ENCODE measurements at regions not wholly inside any gene's neighbourhood (a gene's known extent, or its start where the extent isn't known, plus 50 kb on each side); places are given as distances from the start of the nearest gene placed in this dataset.

- no peaks in the 10 kb centered on the region for H3K36me3 Mint-ChIP-seq
- no peaks in the 10 kb centered on the region for H3K4me1 Mint-ChIP-seq
- peaks cover 15% of the 10 kb centered on the region for H3K27me3 Mint-ChIP-seq
- H3K9me3 Mint-ChIP-seq = no peaks in the 10 kb centered on the region
- H3K27ac Mint-ChIP-seq = no peak overlapping the region
- no peak overlapping the region for H3K4me3 Mint-ChIP-seq
These were observed 92.1 kb downstream of the SLC4A3 start for GRCh38 chr2:219719521-219719920.

DNA sequence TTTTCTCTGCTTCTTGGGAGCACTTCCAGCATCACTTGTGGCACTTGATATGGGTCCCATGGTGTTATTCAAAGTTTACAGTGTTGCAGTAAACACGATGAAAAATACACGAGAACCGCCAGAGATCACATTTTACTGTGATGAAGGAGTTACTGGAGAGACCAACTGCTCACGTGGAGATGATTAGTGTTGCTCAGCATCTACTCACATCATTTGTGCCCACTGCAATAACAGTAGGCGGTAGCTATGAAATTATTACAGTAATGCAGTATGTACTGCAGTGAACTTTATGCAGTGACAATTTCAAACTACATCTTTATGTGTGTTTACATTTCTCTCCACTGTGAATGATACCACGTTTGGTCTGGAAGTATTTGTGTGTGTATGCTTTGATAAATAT is 93.5 kb downstream of the SLC4A3 start:
- Mint-ChIP-seq H3K4me1 (no peaks in the 10 kb centered on the region), H3K27me3 (peaks cover 15% of the 10 kb centered on the region)

DNA sequence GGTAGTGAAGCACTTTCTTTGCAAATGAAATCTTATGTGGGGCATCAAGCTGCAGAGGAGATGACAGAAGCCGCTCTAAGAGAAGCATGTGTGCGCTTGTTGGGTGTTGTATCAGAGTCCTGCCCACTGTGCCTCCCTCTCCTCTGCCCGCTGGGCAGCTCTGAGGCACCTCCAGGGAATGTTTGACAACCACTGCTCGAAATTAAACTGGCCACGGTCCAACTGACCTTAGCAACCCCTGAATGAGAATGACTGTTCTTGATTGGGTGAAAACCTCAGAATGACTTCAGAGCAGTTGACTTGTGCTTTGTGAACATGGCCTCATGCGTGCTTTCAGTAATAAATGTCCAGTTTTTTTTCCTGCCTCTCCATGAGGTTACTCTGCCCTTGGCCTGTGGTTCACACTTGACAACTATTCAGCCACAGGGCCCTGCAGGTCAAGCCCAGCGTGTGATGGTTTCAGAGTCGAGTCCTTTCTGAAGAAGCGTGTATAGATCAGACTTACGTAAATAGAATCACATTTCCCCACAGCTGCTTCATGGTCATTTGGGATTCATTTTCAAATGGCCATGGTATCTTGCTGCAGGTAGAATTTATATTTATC is 94.9 kb downstream of the SLC4A3 start:
- Mint-ChIP-seq H3K27ac (no peak overlapping the region), H3K4me3 (no peak overlapping the region), H3K36me3 (no peaks in the 10 kb centered on the region), H3K4me1 (no peaks in the 10 kb centered on the region), H3K9me3 (no peaks in the 10 kb centered on the region), H3K27me3 (peaks cover 20% of the 10 kb centered on the region)

More for the DNA sequence above, 93.5 kb downstream of the SLC4A3 start:
- Mint-ChIP-seq H3K9me3 (no peaks in the 10 kb centered on the region), H3K4me3 (no peak overlapping the region), H3K27ac (no peak overlapping the region), H3K36me3 (no peaks in the 10 kb centered on the region)

DNA sequence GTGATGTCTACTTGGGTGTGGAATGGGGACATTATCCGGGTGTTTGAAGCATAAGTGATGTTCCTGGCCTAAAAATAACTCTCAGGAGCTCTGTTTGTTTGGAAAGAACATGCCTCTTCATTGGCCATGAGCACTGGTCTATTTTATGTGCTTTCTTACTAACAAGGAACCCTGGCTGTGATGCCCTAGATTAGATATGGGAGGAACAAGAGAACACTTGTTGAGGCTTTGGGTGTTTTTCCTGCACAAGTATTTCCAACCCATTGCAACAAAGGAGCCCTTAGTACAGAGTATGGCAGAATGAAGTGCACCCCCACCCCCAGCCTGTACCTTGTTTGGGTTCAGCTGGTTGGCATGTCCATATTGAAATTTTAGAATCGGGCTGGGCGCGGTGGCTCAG is 95.9 kb downstream of the SLC4A3 start:
- Mint-ChIP-seq H3K27ac (no peak overlapping the region), H3K4me3 (no peak overlapping the region), H3K36me3 (no peaks in the 10 kb centered on the region), H3K27me3 (peaks cover 18% of the 10 kb centered on the region), H3K9me3 (no peaks in the 10 kb centered on the region), H3K4me1 (no peaks in the 10 kb centered on the region)

DNA sequence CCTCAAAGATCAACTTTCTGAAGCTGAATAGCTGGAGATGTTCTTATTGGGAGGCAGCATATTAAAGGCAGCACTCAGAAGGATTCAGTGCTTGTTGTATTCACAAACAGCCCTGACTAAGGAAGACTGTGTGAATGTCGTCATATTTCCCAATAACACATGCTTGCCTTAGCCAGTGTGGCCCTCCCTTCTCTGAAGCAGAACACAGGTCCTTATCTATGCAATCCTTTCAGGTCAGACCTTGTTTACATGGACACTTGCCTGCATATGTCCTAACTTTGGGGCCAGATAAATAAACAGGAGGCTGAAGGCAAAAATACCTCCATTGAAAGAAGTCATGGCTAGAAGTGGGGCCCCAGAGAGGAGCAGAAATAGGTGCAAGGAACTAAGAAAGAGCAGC is 97.2 kb downstream of the SLC4A3 start:
- Mint-ChIP-seq H3K36me3 (no peaks in the 10 kb centered on the region), H3K9me3 (no peaks in the 10 kb centered on the region), H3K4me1 (no peaks in the 10 kb centered on the region), H3K27me3 (peaks cover 14% of the 10 kb centered on the region), H3K4me3 (no peak overlapping the region), H3K27ac (no peak overlapping the region)

- Mint-ChIP-seq H3K27me3 (peaks cover 7% of the 10 kb centered on the region), H3K4me1 (no peaks in the 10 kb centered on the region), H3K9me3 (no peaks in the 10 kb centered on the region), H3K27ac (no peak overlapping the region), H3K36me3 (no peaks in the 10 kb centered on the region), H3K4me3 (no peak overlapping the region)
These were observed 99.5 kb downstream of the SLC4A3 start for GRCh38 chr2:219726916-219727315.

DNA sequence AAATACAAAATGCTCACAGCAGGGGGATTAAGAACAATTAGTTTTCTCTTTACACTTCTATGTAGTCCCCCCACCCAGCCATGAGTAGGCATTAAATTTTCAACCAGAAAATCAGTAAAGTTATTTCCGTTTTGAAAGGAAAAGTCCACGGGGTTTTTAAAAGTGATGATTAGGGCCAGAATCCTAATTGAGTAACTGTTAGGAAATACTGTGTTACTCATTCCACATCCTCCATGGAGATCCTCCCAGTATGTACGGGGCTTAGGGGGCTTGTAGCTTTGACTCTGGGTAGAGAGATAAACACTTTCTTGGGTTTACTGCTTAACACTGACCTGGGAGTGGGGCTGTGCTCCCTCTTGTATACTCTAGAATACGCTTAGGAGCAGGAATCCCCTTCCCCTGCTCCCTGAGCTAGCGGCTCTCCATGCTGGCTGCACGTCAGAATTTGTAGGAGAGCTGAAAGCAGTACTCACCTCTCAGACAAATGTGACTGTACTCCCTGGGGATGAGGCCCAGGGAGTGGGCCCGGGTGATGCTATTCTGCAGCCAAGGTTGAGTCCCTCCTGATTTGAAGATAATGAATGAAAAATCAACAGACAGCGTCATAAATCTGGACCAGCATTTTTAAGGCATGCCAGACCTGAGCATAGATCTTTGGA is 100.5 kb downstream of the SLC4A3 start:
- Mint-ChIP-seq H3K4me3 (no peak overlapping the region), H3K36me3 (no peaks in the 10 kb centered on the region), H3K27me3 (peaks cover 6% of the 10 kb centered on the region), H3K27ac (no peak overlapping the region), H3K4me1 (no peaks in the 10 kb centered on the region), H3K9me3 (no peaks in the 10 kb centered on the region)

DNA sequence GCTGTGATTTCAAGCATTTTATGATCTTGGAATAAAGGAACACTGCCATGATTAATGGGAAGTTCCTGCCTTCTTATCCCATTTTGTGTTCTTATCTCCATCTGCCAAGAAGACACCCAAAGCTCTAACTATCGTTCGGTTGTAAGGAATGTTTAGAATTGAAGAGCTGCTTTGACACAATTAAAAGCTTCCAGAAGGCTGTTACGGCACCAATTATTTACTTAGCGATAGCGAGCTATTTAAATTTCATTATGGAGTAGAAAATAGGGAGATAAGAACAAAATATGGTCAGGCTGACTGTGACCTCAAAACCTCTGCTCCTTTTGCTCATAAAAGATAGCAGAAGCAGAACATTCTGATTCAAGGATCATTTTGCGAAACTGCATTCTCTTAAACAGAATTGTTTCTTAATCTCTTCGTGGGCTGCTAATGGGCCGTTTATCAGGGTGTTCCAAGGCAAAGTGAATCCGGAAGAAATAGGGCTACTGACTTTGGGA is 101.6 kb downstream of the SLC4A3 start:
- Mint-ChIP-seq H3K27ac (no peak overlapping the region), H3K36me3 (no peaks in the 10 kb centered on the region), H3K9me3 (no peaks in the 10 kb centered on the region), H3K4me3 (no peak overlapping the region), H3K27me3 (peaks cover 7% of the 10 kb centered on the region), H3K4me1 (no peaks in the 10 kb centered on the region)

GRCh38 chr2:219731173-219731572 is 103.7 kb downstream of the SLC4A3 start:
- Mint-ChIP-seq H3K27ac (no peak overlapping the region), H3K36me3 (no peaks in the 10 kb centered on the region), H3K4me3 (no peak overlapping the region), H3K27me3 (peaks cover 10% of the 10 kb centered on the region), H3K4me1 (no peaks in the 10 kb centered on the region), H3K9me3 (no peaks in the 10 kb centered on the region)

DNA sequence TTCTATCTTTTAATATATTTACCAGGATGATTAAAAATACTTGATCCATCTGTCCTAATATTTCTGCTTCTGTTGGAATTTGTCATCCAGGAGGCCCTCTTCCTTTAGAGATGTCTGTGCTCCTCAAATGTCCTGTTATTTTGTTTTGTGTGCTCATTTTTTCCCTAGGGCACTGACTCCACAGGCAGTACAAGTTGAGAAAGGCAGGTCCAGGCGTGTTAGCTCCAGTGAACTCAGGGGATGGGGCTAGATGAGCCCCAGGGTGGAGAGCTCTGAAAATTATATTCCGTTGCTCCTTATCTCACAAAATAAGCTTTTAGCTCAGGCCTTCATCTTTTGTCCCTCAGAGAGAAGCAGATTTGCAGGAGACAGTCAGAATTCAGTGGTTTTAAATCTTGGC is 105.7 kb downstream of the SLC4A3 start:
- Mint-ChIP-seq H3K27me3 (peaks cover 10% of the 10 kb centered on the region), H3K27ac (no peak overlapping the region), H3K4me1 (no peaks in the 10 kb centered on the region), H3K36me3 (no peaks in the 10 kb centered on the region), H3K4me3 (no peak overlapping the region), H3K9me3 (no peaks in the 10 kb centered on the region)

DNA sequence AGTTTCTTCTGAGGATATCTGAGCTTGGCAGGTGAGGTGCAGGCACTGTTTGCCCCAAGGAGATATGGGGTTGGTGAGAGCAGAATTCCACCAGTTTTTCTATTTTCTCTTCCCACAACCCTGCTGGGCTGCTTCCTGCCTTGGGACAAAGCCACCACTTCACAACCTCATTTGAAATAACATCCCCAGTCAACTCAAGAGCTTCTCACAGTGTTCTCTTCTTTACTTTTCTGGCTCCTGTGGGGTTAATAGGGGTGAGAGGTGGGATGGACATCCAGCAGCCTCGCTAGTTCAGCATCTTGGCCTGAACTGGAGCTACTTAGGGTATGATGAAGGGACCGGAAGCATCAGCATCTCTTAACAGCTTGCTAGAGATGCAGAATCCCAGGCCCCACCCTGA is 106.3 kb downstream of the SLC4A3 start:
- Mint-ChIP-seq H3K27ac (no peak overlapping the region), H3K27me3 (peaks cover 10% of the 10 kb centered on the region), H3K36me3 (no peaks in the 10 kb centered on the region), H3K4me3 (no peak overlapping the region), H3K4me1 (no peaks in the 10 kb centered on the region), H3K9me3 (no peaks in the 10 kb centered on the region)

- H3K27ac Mint-ChIP-seq = no peak overlapping the region
- H3K9me3 Mint-ChIP-seq = no peaks in the 10 kb centered on the region
- peaks cover 10% of the 10 kb centered on the region for H3K27me3 Mint-ChIP-seq
- no peaks in the 10 kb centered on the region for H3K4me1 Mint-ChIP-seq
- no peak overlapping the region for H3K4me3 Mint-ChIP-seq
- H3K36me3 Mint-ChIP-seq = no peaks in the 10 kb centered on the region
These were observed 108.8 kb downstream of the SLC4A3 start for GRCh38 chr2:219736209-219736608.

GRCh38 chr2:219737270-219737691 is 109.9 kb downstream of the SLC4A3 start:
- Mint-ChIP-seq H3K27me3 (peaks cover 10% of the 10 kb centered on the region), H3K27ac (no peak overlapping the region), H3K9me3 (no peaks in the 10 kb centered on the region), H3K36me3 (no peaks in the 10 kb centered on the region), H3K4me1 (no peaks in the 10 kb centered on the region), H3K4me3 (no peak overlapping the region)

GRCh38 chr2:219739066-219739465 is 111.6 kb downstream of the SLC4A3 start:
- Mint-ChIP-seq H3K27ac (no peak overlapping the region), H3K4me1 (no peaks in the 10 kb centered on the region), H3K9me3 (no peaks in the 10 kb centered on the region), H3K36me3 (no peaks in the 10 kb centered on the region), H3K4me3 (no peak overlapping the region), H3K27me3 (peaks cover 9% of the 10 kb centered on the region)

GRCh38 chr2:219739866-219740440 is 112.5 kb downstream of the SLC4A3 start:
- H3K36me3 Mint-ChIP-seq = no peaks in the 10 kb centered on the region
- H3K4me3 Mint-ChIP-seq = no peak overlapping the region
- H3K9me3 Mint-ChIP-seq = no peaks in the 10 kb centered on the region
- peaks cover 9% of the 10 kb centered on the region for H3K27me3 Mint-ChIP-seq
- H3K4me1 Mint-ChIP-seq = no peaks in the 10 kb centered on the region
- H3K27ac Mint-ChIP-seq = no peak overlapping the region

DNA sequence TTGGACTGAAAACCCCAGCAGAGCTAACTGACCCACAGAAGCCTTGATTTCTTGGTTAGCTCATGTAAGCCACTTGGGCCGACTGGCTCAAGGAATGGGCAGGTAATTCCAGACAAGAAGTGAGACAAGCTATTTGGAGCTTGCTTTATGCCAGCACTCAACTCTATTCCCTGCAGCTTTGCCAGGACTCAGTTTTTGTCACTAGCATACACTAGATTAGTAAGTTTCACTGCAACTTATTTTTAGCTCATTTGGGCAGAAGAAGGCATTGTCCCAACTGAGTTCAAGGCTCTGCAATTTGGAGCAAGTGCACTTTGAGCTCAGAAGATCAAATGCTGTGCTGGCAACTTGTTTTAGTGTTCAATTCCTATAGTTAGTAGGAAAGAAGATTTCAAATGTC is 116.1 kb downstream of the SLC4A3 start:
- no peak overlapping the region for H3K27ac Mint-ChIP-seq
- H3K4me1 Mint-ChIP-seq = no peaks in the 10 kb centered on the region
- no peaks in the 10 kb centered on the region for H3K36me3 Mint-ChIP-seq
- H3K9me3 Mint-ChIP-seq = no peaks in the 10 kb centered on the region
- peaks cover 3% of the 10 kb centered on the region for H3K27me3 Mint-ChIP-seq
- no peak overlapping the region for H3K4me3 Mint-ChIP-seq
